Spleen (tissue), 11 donors: ENCODE measurements at regions not wholly inside any gene's neighbourhood (a gene's known extent, or its start where the extent isn't known, plus 50 kb on each side); places are given as distances from the start of the nearest gene placed in this dataset.

Source experiments
- DNase-seq: peaks from one replicate; pipeline ENCODE4 v3.0.0-alpha.2; 2020
- H3K27ac ChIP-seq, 8 donors: fragments of 200-600 bp; sonication (generic) in 7 of 8; 1 replicate in 4 of 8; 2 replicates in 4 of 8; pipeline versions ENCODE4 v1.5.0 to v1.8.0; 2016 to 2021; ENCODE audit warnings: inconsistent platforms in 4 of 8, mild to moderate bottlenecking in 4 of 8, moderate library complexity in 1 of 8
- H3K27me3 ChIP-seq, 7 donors: fragments of 200-600 bp; sonication (generic) in 6 of 7; replicated peaks in 1 of 7; 1 replicate in 4 of 7; 2 replicates in 3 of 7; pipeline versions ENCODE4 v1.5.0 to v1.8.0; 2016 to 2021; ENCODE audit warnings: inconsistent platforms in 3 of 7, mild to moderate bottlenecking in 1 of 7
- H3K36me3 ChIP-seq, 6 donors: fragments of 200-600 bp; sonication (generic) in 5 of 6; 1 replicate in 4 of 6; 2 replicates in 2 of 6; pipeline versions ENCODE4 v1.5.0 to v1.8.0; 2016 to 2021; ENCODE audit warnings: inconsistent platforms in 2 of 6
- H3K4me1 ChIP-seq, 6 donors: fragments of 200-600 bp; sonication (generic) in 5 of 6; 1 replicate in 3 of 6; 2 replicates in 3 of 6; pipeline versions ENCODE4 v1.5.0 to v1.8.0; 2016 to 2021; ENCODE audit warnings: inconsistent platforms in 3 of 6
- H3K4me3 ChIP-seq, 8 donors: fragments of 200-600 bp; sonication (generic) in 7 of 8; 1 replicate in 4 of 8; 2 replicates in 4 of 8; pipeline versions ENCODE4 v1.5.0 to v1.8.0; 2016 to 2021; ENCODE audit warnings: inconsistent platforms in 4 of 8, mild to moderate bottlenecking in 4 of 8, moderate library complexity in 2 of 8
- H3K9me3 ChIP-seq, 8 donors: fragments of 200-600 bp; sonication (generic) in 7 of 8; 1 replicate in 4 of 8; 2 replicates in 4 of 8; pipeline versions ENCODE4 v1.5.0 to v1.8.0; 2016 to 2021; ENCODE audit warnings: inconsistent platforms in 4 of 8
- CTCF ChIP-seq, 11 experiments: fragments of 200-600 bp in 7 of 11; fragments of 450-650 bp in 4 of 11; sonication (generic) in 4 of 11; IDR thresholded peaks in 8 of 11; conservative IDR thresholded peaks in 3 of 11; 1 replicate in 7 of 11; 2 replicates in 4 of 11; pipeline versions ENCODE4 v1.4.0 to v1.8.0; 2016 to 2021; ENCODE audit warnings: antibody characterized with exemption in 11 of 11, inconsistent platforms in 4 of 11, mild to moderate bottlenecking in 1 of 11
- POLR2A ChIP-seq, 3 donors: fragments of 450-650 bp; IDR thresholded peaks; one replicate each; pipeline ENCODE4 v1.5.1; 2017; ENCODE audit warnings: antibody characterized with exemption in 3 of 3, mild to moderate bottlenecking in 1 of 3
- POLR2AphosphoS5 ChIP-seq, 3 donors: sonication (generic); formaldehyde crosslinking; IDR thresholded peaks; one replicate each; pipeline ENCODE4 v1.5.1; 2017; ENCODE audit warnings: antibody characterized with exemption in 3 of 3
- WGBS, 5 donors: extraction: QIAGEN DNeasy Blood & Tissue Kit in 3 of 5; methylation state at CpG; one replicate each; pipeline versions ENCODE4 v1.1.5 to v1.1.7; 2013 to 2018; 5-methylcytosine and 5-hydroxymethylcytosine counted together
- intact Hi-C: fragments of 100-400 bp; cut with DNase I; formaldehyde crosslinking; loops from one replicate; pipeline ENCODE4 v1.15.0; 2023; ENCODE audit warnings: low total_unique reads
- donor health status: healthy with polysubstance abuse.
- donor health status: DM: no; HTN: no; CAD: no; lungs with moderate emphysema.
- donor health status: DM: no; HTN: no; CAD: no.
- donor health status: Bipolar disorder and iron deficiency.
- donor health status: healthy.
- donor health status: DM: no; HTN: no; CAD: no.
- donor health status: DM: yes; HTN: yes; CAD: no.

DNA sequence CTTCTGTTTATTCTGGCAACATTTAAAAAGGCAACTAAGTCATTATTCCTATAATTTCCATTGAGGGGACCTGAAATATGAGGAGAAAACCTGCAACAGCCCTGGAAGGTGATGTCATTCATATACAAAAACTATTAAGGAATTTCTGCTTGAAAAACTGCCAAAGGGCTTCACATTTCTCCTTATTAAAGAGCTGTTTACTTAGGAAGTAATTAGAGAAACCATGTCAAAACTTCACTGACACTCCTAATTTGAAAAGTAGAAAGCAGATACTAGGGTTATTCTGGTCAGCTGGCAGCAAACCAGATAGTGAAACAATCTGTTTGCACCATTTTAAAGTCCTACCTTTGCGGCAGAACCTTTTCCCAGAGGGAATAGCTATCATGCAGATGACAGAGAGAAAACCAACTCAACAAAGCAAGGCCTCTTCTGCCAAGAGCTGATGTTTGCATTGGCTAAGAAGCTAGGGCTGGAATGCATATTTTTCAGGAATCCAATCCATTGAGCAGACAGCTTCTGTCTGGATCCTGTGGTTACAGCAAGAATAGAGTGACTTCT, 592.2 kb upstream of the SYT4 start:
- TF ChIP-seq CTCF (IDR thresholded peaks at IDR 0.05 in 8 of 11, conservative IDR thresholded peaks at IDR 0.05 in 3 of 11) (no peak), POLR2A (IDR thresholded peaks at IDR 0.05) (no peak), POLR2AphosphoS5 (IDR thresholded peaks at IDR 0.05) (no peak)
- no peak for DNase-seq
- intact Hi-C loops = no loop called here
- no peaks in the 10 kb centered on the region for H3K9me3 ChIP-seq
- no peaks in the 10 kb centered on the region for H3K27me3 ChIP-seq
- no peaks in the 10 kb centered on the region for H3K4me1 ChIP-seq
- H3K27ac ChIP-seq = no peak overlapping the region
- 82 to 100% (median 84%) methylated on average over 1 of the region's 1 CpG for WGBS, 5 donors
- H3K36me3 ChIP-seq = no peaks in the 10 kb centered on the region
- no peak overlapping the region for H3K4me3 ChIP-seq

- Histone ChIP-seq H3K9me3 (no peaks in the 10 kb centered on the region), H3K27me3 (no peaks in the 10 kb centered on the region), H3K27ac (no peak overlapping the region), H3K36me3 (no peaks in the 10 kb centered on the region), H3K4me3 (no peak overlapping the region), H3K4me1 (no peaks in the 10 kb centered on the region)
- TF ChIP-seq POLR2A (IDR thresholded peaks at IDR 0.05) (no peak), CTCF (IDR thresholded peaks at IDR 0.05 in 8 of 11, conservative IDR thresholded peaks at IDR 0.05 in 3 of 11) (no peak), POLR2AphosphoS5 (IDR thresholded peaks at IDR 0.05) (no peak)
- 50 to 76% (median 70%) methylated on average over 1 of the region's 1 CpG for WGBS, 5 donors
- DNase-seq = no peak
- intact Hi-C loops = no loop called here
Measured at GRCh38 chr18:43870626-43871025, 593.3 kb upstream of the SYT4 start.

DNA sequence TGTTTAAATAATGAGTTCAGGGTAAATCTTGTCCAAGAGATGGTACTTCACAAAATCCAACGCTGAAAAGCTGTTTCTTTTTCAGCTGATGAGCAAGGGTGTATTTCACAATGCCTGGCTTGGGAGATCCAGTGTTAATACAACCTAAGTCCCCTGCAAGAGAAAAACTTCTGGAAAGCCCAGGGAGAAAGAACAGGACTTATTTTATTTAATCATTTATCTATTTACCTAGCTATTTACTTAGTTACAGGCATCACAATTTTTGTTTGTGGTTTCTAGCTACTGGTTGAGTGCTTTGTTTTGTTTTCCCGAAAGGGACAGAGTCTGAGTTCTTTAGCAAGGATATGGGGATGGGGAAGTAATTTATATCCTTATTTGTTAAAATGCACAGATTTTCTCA, 598.2 kb upstream of the SYT4 start:
- Histone ChIP-seq H3K4me1 (no peaks in the 10 kb centered on the region), H3K36me3 (no peaks in the 10 kb centered on the region), H3K27me3 (no peaks in the 10 kb centered on the region), H3K4me3 (no peak overlapping the region), H3K9me3 (no peaks in the 10 kb centered on the region), H3K27ac (no peak overlapping the region)
- intact Hi-C loops = no loop called here
- WGBS, 5 donors = 68 to 83% (median 76%) methylated on average over 2 of the region's 2 CpGs
- TF ChIP-seq CTCF (IDR thresholded peaks at IDR 0.05 in 8 of 11, conservative IDR thresholded peaks at IDR 0.05 in 3 of 11) (no peak), POLR2AphosphoS5 (IDR thresholded peaks at IDR 0.05) (no peak), POLR2A (IDR thresholded peaks at IDR 0.05) (no peak)
- DNase-seq = no peak

GRCh38 chr18:43876286-43876685, 599.0 kb upstream of the SYT4 start:
- 78 to 87% (median 80%) methylated on average over 4 of the region's 4 CpGs for WGBS, 5 donors
- Histone ChIP-seq H3K4me3 (no peak overlapping the region), H3K27ac (no peak overlapping the region), H3K27me3 (no peaks in the 10 kb centered on the region), H3K4me1 (no peaks in the 10 kb centered on the region), H3K9me3 (no peaks in the 10 kb centered on the region), H3K36me3 (no peaks in the 10 kb centered on the region)
- DNase-seq = no peak
- intact Hi-C loops = no loop called here
- TF ChIP-seq CTCF (IDR thresholded peaks at IDR 0.05 in 8 of 11, conservative IDR thresholded peaks at IDR 0.05 in 3 of 11) (no peak), POLR2A (IDR thresholded peaks at IDR 0.05) (no peak)
